ENCODE measurements at regions not wholly inside any gene's neighbourhood (a gene's known extent, or its start where the extent isn't known, plus 50 kb on each side); places are given as distances from the start of the nearest gene placed in this dataset.

DNA sequence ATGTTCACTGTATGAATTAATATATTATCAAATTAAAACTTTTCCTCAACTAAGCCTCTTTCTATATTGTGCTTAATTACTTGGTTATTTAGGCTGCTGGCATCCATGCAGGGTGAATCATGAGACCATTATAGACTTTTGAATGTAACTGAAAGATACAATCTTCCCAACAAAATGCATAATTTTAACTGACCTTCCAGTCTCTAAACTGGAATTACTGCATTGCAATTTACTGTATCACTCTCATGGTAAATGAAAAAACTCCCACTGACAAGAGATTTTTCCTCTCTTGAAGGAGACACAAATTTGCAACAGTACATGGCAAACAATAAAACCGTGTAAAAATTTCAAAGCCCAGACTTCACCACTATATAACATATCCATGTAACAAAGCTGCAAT, 349.5 kb downstream of the DRD1 start:
- Histone ChIP-seq H3K4me1 (no peaks in the 10 kb centered on the region), H3K27ac (no peak overlapping the region), H3K9me3 (peaks cover 0 to 4% (median 0%) of the 10 kb centered on the region in 8 donors), H3K36me3 (no peaks in the 10 kb centered on the region), H3K27me3 (replicated peaks in 1 of 7) (peaks cover 0 to 10% (median 0%) of the 10 kb centered on the region in 7 donors), H3K4me3 (no peak overlapping the region)
- intact Hi-C loops (cut with DNase I; ENCODE audit: low total_unique reads) = no loop called here
- WGBS, 5 donors = 82 to 93% (median 88%) methylated on average over 1 of the region's 1 CpG
- TF ChIP-seq, protein P1, sequence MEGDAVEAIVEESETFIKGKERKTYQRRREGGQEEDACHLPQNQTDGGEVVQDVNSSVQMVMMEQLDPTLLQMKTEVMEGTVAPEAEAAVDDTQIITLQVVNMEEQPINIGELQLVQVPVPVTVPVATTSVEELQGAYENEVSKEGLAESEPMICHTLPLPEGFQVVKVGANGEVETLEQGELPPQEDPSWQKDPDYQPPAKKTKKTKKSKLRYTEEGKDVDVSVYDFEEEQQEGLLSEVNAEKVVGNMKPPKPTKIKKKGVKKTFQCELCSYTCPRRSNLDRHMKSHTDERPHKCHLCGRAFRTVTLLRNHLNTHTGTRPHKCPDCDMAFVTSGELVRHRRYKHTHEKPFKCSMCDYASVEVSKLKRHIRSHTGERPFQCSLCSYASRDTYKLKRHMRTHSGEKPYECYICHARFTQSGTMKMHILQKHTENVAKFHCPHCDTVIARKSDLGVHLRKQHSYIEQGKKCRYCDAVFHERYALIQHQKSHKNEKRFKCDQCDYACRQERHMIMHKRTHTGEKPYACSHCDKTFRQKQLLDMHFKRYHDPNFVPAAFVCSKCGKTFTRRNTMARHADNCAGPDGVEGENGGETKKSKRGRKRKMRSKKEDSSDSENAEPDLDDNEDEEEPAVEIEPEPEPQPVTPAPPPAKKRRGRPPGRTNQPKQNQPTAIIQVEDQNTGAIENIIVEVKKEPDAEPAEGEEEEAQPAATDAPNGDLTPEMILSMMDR (IDR thresholded peaks at IDR 0.05 in 8 of 11, conservative IDR thresholded peaks at IDR 0.05 in 3 of 11) = no peak
- TF ChIP-seq POLR2AphosphoS5 (IDR thresholded peaks at IDR 0.05) (no peak), POLR2A (IDR thresholded peaks at IDR 0.05) (no peak)
- DNase-seq = no peak

DNA sequence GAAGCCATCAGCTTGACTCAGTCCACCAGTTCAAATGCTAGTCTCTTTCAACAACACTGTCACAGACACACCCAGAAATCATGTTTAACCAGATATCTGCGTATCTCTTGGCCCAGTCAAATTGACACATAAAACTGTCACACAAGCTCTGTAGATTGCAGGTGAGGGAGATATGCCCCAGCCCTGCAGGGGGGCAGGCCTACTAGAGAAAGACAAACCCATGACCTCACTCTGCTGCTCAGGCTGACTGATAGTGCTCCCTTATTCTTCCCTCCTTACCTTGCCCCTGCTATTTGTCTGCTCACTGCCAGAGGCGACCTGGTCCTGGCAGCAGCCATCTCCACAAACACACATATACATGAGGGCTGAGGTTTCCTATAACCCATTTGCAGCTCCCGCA, 351.3 kb downstream of the DRD1 start:
- TF ChIP-seq POLR2A (IDR thresholded peaks at IDR 0.05) (no peak), POLR2AphosphoS5 (IDR thresholded peaks at IDR 0.05) (no peak)
- WGBS, 5 donors = 68 to 89% (median 81%) methylated on average over 3 of the region's 3 CpGs
- no peaks in the 10 kb centered on the region for H3K4me1 ChIP-seq

DNA sequence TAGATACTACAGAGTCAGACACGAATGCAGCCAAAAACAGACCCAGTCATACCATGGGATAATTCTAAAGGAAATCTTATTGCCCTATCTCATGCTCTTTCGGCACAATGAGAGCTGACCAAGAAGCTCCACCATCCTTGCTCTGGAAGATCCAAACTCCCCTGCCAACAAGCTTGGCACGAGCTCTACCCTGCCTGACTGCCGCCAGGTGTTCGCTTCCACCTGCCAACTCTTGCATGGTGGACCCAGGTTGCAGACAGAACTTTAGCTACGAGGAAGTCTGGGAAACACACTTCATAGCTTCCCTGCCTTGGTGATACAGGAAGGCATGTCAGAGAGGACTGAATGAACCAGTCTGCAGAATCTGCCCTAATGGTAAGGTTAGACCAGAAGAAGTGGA, 355.0 kb downstream of the DRD1 start:
- DNase-seq = no peak

More for the DNA sequence above, 351.3 kb downstream of the DRD1 start:
- intact Hi-C loops (cut with DNase I; ENCODE audit: low total_unique reads) = no loop called here
- DNase-seq = no peak
- Histone ChIP-seq H3K27ac (no peak overlapping the region), H3K36me3 (no peaks in the 10 kb centered on the region), H3K4me3 (no peak overlapping the region), H3K27me3 (replicated peaks in 1 of 7) (peaks cover 0 to 10% (median 0%) of the 10 kb centered on the region in 7 donors), H3K9me3 (peaks cover 0 to 4% (median 0%) of the 10 kb centered on the region in 8 donors)

DNA sequence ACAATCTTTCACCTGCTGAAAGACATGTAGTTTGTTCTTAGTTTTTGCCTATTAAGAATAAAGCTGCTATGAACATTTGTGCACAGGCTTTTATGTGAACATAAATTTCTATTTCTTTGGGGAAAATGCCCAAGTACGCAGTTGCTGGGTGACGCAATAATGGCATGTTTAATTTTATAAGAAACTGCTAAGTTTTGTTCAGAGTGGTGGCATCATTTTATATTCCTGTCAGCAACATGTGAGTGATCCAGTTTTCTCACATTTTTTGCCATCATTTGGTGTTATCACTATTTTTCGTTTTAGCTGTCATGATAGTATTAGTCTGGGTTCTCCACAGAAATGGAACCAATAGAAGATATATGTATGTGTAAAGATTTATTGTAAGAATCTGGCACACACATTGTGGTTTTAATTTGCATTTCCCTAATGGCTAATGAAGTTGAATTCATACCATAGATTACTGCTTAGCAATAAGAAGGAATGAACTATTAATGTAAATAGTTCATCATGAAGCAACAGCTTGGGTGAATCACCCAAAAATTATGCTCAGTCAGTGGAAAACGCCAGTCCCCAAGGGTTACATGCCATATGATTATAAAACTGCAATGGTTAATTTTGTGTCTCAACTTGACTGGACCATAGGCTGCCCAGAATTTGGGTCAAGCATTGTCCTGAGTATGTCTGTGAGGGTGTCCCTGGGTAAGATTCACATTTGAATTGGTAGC, 358.6 kb downstream of the MSX2 start:
- Histone ChIP-seq H3K36me3 (no peaks in the 10 kb centered on the region), H3K9me3 (no peaks in the 10 kb centered on the region), H3K27ac (no peak overlapping the region), H3K4me1 (no peaks in the 10 kb centered on the region), H3K4me3 (no peak overlapping the region), H3K27me3 (replicated peaks in 1 of 7) (no peaks in the 10 kb centered on the region)
- no peak for DNase-seq
- TF ChIP-seq POLR2A (IDR thresholded peaks at IDR 0.05) (no peak), POLR2AphosphoS5 (IDR thresholded peaks at IDR 0.05) (no peak)
- TF ChIP-seq, protein P1 (IDR thresholded peaks at IDR 0.05 in 8 of 11, conservative IDR thresholded peaks at IDR 0.05 in 3 of 11) = no peak
- intact Hi-C loops (cut with DNase I; ENCODE audit: low total_unique reads) = no loop called here
- WGBS, 5 donors = 76 to 81% (median 81%) methylated on average over 4 of the region's 4 CpGs

More for the DNA sequence above, 355.0 kb downstream of the DRD1 start:
- intact Hi-C loops (cut with DNase I; ENCODE audit: low total_unique reads) = no loop called here
- Histone ChIP-seq H3K4me3 (no peak overlapping the region), H3K27me3 (replicated peaks in 1 of 7) (peaks cover 0 to 3% (median 0%) of the 10 kb centered on the region in 7 donors), H3K27ac (no peak overlapping the region), H3K36me3 (no peaks in the 10 kb centered on the region), H3K4me1 (no peaks in the 10 kb centered on the region), H3K9me3 (no peaks in the 10 kb centered on the region)
- TF ChIP-seq, protein P1 (IDR thresholded peaks at IDR 0.05 in 8 of 11, conservative IDR thresholded peaks at IDR 0.05 in 3 of 11) = no peak
- TF ChIP-seq POLR2A (IDR thresholded peaks at IDR 0.05) = no peak
- no peak for TF ChIP-seq POLR2AphosphoS5 (IDR thresholded peaks at IDR 0.05)
- WGBS, 5 donors = 69 to 83% (median 80%) methylated on average over 6 of the region's 6 CpGs

Measured in spleen (tissue), 11 donors.